ENCODE measurements at regions not wholly inside any gene's neighbourhood (a gene's known extent, or its start where the extent isn't known, plus 50 kb on each side); places are given as distances from the start of the nearest gene placed in this dataset.

- ChIA-PET CTCF (no interaction called here), POLR2A (ENCODE audit: low non-redundant PET) (no interaction called here)
- no peak for DNase-seq (ENCODE audit: low spot score)
- TF ChIP-seq, protein P1, sequence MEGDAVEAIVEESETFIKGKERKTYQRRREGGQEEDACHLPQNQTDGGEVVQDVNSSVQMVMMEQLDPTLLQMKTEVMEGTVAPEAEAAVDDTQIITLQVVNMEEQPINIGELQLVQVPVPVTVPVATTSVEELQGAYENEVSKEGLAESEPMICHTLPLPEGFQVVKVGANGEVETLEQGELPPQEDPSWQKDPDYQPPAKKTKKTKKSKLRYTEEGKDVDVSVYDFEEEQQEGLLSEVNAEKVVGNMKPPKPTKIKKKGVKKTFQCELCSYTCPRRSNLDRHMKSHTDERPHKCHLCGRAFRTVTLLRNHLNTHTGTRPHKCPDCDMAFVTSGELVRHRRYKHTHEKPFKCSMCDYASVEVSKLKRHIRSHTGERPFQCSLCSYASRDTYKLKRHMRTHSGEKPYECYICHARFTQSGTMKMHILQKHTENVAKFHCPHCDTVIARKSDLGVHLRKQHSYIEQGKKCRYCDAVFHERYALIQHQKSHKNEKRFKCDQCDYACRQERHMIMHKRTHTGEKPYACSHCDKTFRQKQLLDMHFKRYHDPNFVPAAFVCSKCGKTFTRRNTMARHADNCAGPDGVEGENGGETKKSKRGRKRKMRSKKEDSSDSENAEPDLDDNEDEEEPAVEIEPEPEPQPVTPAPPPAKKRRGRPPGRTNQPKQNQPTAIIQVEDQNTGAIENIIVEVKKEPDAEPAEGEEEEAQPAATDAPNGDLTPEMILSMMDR (conservative IDR thresholded peaks at IDR 0.05; ENCODE audit: low read depth): no peak
- H3K27ac ChIP-seq: no peak overlapping the region
Observed at GRCh38 chr6:87798393-87799278, 96.6 kb upstream of the AKIRIN2 start.

GRCh38 chr6:87794922-87795885, 93.2 kb upstream of the AKIRIN2 start:
- H3K27ac ChIP-seq: no peak overlapping the region
- DNase-seq (ENCODE audit: low spot score): no peak
- TF ChIP-seq, protein P1 (conservative IDR thresholded peaks at IDR 0.05; ENCODE audit: low read depth): no peak
- POLR2A ChIA-PET (ENCODE audit: low non-redundant PET): no interaction called here
- CTCF ChIA-PET: no interaction called here

DNA sequence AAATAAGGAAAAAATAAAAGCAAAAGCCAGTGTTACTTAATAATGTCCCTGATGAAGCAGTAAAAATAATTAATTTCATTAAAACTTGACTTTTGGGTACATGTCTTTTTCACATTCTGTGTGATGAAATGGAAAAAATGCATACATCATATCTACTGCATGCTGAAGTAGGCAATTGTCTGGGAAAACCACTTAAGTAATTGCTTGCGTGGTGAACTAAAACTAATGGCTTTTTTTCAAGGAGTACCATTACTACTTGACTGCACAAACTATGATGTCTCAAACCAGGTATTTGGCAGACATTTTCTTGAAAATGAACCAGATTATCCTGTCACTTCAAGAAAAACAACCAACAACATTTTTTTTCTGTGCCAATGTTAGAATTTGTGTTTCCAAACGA, 91.3 kb upstream of the AKIRIN2 start:
- no peak overlapping the region for H3K27ac ChIP-seq
- TF ChIP-seq, protein P1 (conservative IDR thresholded peaks at IDR 0.05; ENCODE audit: low read depth): no peak
- DNase-seq (ENCODE audit: low spot score): no peak
- ChIA-PET POLR2A (ENCODE audit: low non-redundant PET) (no interaction called here), CTCF (no interaction called here)

DNA sequence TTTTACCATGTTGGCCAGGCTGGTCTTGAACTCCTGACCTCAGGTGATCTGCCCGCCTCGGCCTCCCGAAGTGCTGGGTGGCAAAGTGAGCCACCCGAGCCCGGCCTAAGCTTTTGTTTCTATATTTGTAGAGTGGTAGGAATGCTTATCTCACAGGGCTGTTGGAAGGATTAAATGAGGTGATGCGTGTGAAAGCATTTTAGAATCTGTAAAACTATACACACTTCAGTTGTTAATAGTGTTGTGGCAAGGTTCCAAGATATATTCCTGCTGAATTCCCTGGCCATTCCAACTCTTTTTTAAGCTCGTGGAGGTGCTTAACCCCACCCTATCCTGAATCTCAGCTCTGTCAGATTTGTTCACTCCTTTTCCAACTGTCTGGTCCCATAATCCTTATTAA, 89.9 kb upstream of the AKIRIN2 start:
- DNase-seq (ENCODE audit: low spot score): no peak
- CTCF ChIA-PET: interaction anchor here (0.6 kb wide), 1 partner anchor 210 kb away, joined by 6 read pairs; no protein-coding TSS in a partner anchor
- POLR2A ChIA-PET (ENCODE audit: low non-redundant PET): interaction anchor here (0.6 kb wide), 1 partner anchor 56 kb away, joined by 3 read pairs; no protein-coding TSS in a partner anchor
- H3K27ac ChIP-seq: no peak overlapping the region
- TF ChIP-seq, protein P1 (conservative IDR thresholded peaks at IDR 0.05; ENCODE audit: low read depth): no peak

- TF ChIP-seq, protein P1 (conservative IDR thresholded peaks at IDR 0.05; ENCODE audit: low read depth): no peak
- no peak for DNase-seq (ENCODE audit: low spot score)
- H3K27ac ChIP-seq: no peak overlapping the region
- ChIA-PET POLR2A (ENCODE audit: low non-redundant PET) (no interaction called here), CTCF (interaction anchor here (0.6 kb wide), 1 partner anchor 210 kb away, joined by 6 read pairs; no protein-coding TSS in a partner anchor)
Observed at GRCh38 chr6:87791485-87791884, 89.5 kb upstream of the AKIRIN2 start.

DNA sequence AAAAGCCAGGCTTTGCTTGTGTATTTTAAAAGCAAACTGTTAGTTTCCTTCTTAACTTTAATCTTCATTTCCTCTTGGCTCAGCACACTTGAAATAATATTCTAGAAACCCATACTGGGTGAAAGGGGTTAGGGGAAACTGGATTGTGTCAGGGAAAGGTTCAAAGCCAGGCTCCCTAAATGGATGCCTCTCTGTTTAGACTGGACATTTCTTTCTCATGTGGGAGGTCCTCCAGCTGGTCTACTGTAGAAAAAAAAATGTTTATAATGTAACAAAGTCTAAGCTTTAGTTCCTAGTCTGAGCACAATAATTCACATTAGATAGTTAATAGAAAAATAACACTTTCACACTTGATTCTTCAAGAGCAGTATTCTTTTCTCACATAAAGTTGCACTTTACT, 89.0 kb upstream of the AKIRIN2 start:
- no peak for DNase-seq (ENCODE audit: low spot score)
- TF ChIP-seq, protein P1 (conservative IDR thresholded peaks at IDR 0.05; ENCODE audit: low read depth): no peak
- POLR2A ChIA-PET (ENCODE audit: low non-redundant PET): no interaction called here
- no peak overlapping the region for H3K27ac ChIP-seq
- CTCF ChIA-PET: no interaction called here
